ENCODE measurements at regions not wholly inside any gene's neighbourhood (a gene's known extent, or its start where the extent isn't known, plus 50 kb on each side); places are given as distances from the start of the nearest gene placed in this dataset.
A peak's percentile ranks its signal among the peaks of the same experiment; 100 is the strongest.
"Not testable (repeated sequence)": the region's sequence is repeated elsewhere in the genome, so short reads cannot be mapped to it uniquely, and the experiment has no call there.

- no peaks in the 10 kb centered on the region for H3K36me3 ChIP-seq
- H3K4me3 ChIP-seq, result no peak overlapping the region
- peak; percentile 26 for DNase-seq
- peaks cover 10% of the 10 kb centered on the region for H3K9me3 ChIP-seq
- no peaks in the 10 kb centered on the region for H3K27me3 ChIP-seq
Observed at GRCh38 chr2:226115102-226115831, 684.4 kb downstream of the IRS1 start.

- no peaks in the 10 kb centered on the region for H3K27me3 ChIP-seq
- peaks cover 10% of the 10 kb centered on the region for H3K9me3 ChIP-seq
- H3K4me3 ChIP-seq, result no peak overlapping the region
- peak; percentile 42 for DNase-seq
- no peaks in the 10 kb centered on the region for H3K36me3 ChIP-seq
Observed at GRCh38 chr2:226114436-226114835, 685.2 kb downstream of the IRS1 start.

- no peak for DNase-seq
- peaks cover 3% of the 10 kb centered on the region; the same call in 1 of the 2 replicates for H3K9me3 ChIP-seq
- no peaks in the 10 kb centered on the region for H3K36me3 ChIP-seq
- H3K4me3 ChIP-seq, result no peak overlapping the region
- no peaks in the 10 kb centered on the region for H3K27me3 ChIP-seq
Observed at GRCh38 chr2:226098861-226099745, 699.6 kb downstream of the NYAP2 start.

GRCh38 chr2:226095058-226095457 is 695.5 kb downstream of the NYAP2 start:
- Histone ChIP-seq H3K9me3 (peaks cover 6% of the 10 kb centered on the region; the same call in 1 of the 2 replicates), H3K27me3 (no peaks in the 10 kb centered on the region), H3K36me3 (no peaks in the 10 kb centered on the region), H3K4me3 (no peak overlapping the region)
- no peak for DNase-seq

- no peaks in the 10 kb centered on the region for H3K27me3 ChIP-seq
- no peak overlapping the region for H3K4me3 ChIP-seq
- H3K9me3 ChIP-seq, result peaks cover 6% of the 10 kb centered on the region; the same call in 1 of the 2 replicates
- H3K36me3 ChIP-seq, result no peaks in the 10 kb centered on the region
- DNase-seq, result no peak
Observed at GRCh38 chr2:226093364-226093763, 693.9 kb downstream of the NYAP2 start.

- Histone ChIP-seq H3K9me3 (0 out of 2 replicates have a peak, but pooled peaks cover 2% of the 10 kb centered on the region), H3K27me3 (no peaks in the 10 kb centered on the region), H3K36me3 (no peaks in the 10 kb centered on the region), H3K4me3 (no peak overlapping the region)
- no peak for DNase-seq
Observed at GRCh38 chr2:226088366-226088674, 688.8 kb downstream of the NYAP2 start.

- Histone ChIP-seq H3K4me3 (no peak overlapping the region), H3K36me3 (no peaks in the 10 kb centered on the region), H3K27me3 (no peaks in the 10 kb centered on the region), H3K9me3 (0 out of 2 replicates have a peak, but pooled peaks cover 2% of the 10 kb centered on the region)
- DNase-seq, result no peak
Observed at GRCh38 chr2:226087505-226088365, 688.2 kb downstream of the NYAP2 start.

GRCh38 chr2:226087051-226087450 is 687.5 kb downstream of the NYAP2 start:
- DNase-seq, result no peak
- Histone ChIP-seq H3K27me3 (no peaks in the 10 kb centered on the region), H3K4me3 (no peak overlapping the region), H3K9me3 (0 out of 2 replicates have a peak, but pooled peaks cover 2% of the 10 kb centered on the region), H3K36me3 (no peaks in the 10 kb centered on the region)

- Histone ChIP-seq H3K9me3 (0 out of 2 replicates have a peak, but pooled peaks cover 2% of the 10 kb centered on the region), H3K27me3 (no peaks in the 10 kb centered on the region)
Observed at GRCh38 chr2:226086190-226086589, 686.7 kb downstream of the NYAP2 start.

GRCh38 chr2:226085425-226085824 is 685.9 kb downstream of the NYAP2 start:
- not testable (repeated sequence) for H3K27me3 ChIP-seq

More at GRCh38 chr2:226086190-226086589, 686.7 kb downstream of the NYAP2 start:
- no peaks in the 10 kb centered on the region for H3K36me3 ChIP-seq
- no peak overlapping the region for H3K4me3 ChIP-seq
- DNase-seq, result no peak

GRCh38 chr2:226080334-226080733 is 680.8 kb downstream of the NYAP2 start:
- H3K9me3 ChIP-seq, result 0 out of 2 replicates have a peak, but pooled peaks cover 2% of the 10 kb centered on the region
- no peaks in the 10 kb centered on the region for H3K27me3 ChIP-seq
- no peak overlapping the region for H3K4me3 ChIP-seq
- no peak for DNase-seq
- no peaks in the 10 kb centered on the region for H3K36me3 ChIP-seq

More at GRCh38 chr2:226085425-226085824, 685.9 kb downstream of the NYAP2 start:
- not testable (repeated sequence) for H3K9me3 ChIP-seq, DNase-seq, H3K36me3 ChIP-seq, H3K4me3 ChIP-seq

GRCh38 chr2:226079671-226080181 is 680.2 kb downstream of the NYAP2 start:
- DNase-seq, result peak; percentile 71
- Histone ChIP-seq H3K4me3 (no peak overlapping the region), H3K36me3 (no peaks in the 10 kb centered on the region), H3K9me3 (0 out of 2 replicates have a peak, but pooled peaks cover 2% of the 10 kb centered on the region), H3K27me3 (no peaks in the 10 kb centered on the region)

GRCh38 chr2:226079196-226079595 is 679.7 kb downstream of the NYAP2 start:
- H3K27me3 ChIP-seq, result no peaks in the 10 kb centered on the region
- H3K9me3 ChIP-seq, result 0 out of 2 replicates have a peak, but pooled peaks cover 2% of the 10 kb centered on the region
- no peak for DNase-seq
- H3K36me3 ChIP-seq, result no peaks in the 10 kb centered on the region
- no peak overlapping the region for H3K4me3 ChIP-seq

GRCh38 chr2:226078666-226079065 is 679.2 kb downstream of the NYAP2 start:
- Histone ChIP-seq H3K9me3 (no peaks in the 10 kb centered on the region), H3K4me3 (no peak overlapping the region), H3K27me3 (no peaks in the 10 kb centered on the region), H3K36me3 (no peaks in the 10 kb centered on the region)
- no peak for DNase-seq

- Histone ChIP-seq H3K4me3 (no peak overlapping the region), H3K27me3 (no peaks in the 10 kb centered on the region), H3K36me3 (no peaks in the 10 kb centered on the region), H3K9me3 (no peaks in the 10 kb centered on the region)
- no peak for DNase-seq
Observed at GRCh38 chr2:226077841-226078240, 678.3 kb downstream of the NYAP2 start.

GRCh38 chr2:226077031-226077430 is 677.5 kb downstream of the NYAP2 start:
- Histone ChIP-seq H3K27me3 (no peaks in the 10 kb centered on the region), H3K36me3 (no peaks in the 10 kb centered on the region), H3K4me3 (no peak overlapping the region), H3K9me3 (no peaks in the 10 kb centered on the region)
- DNase-seq, result no peak

Measured in MG63 (cell line).